HG03175 (cell line): ENCODE measurements at regions not wholly inside any gene's neighbourhood (a gene's known extent, or its start where the extent isn't known, plus 50 kb on each side); places are given as distances from the start of the nearest gene placed in this dataset.

ENCODE experiments used
- ATAC-seq: cut with Tn5 transposase; IDR thresholded peaks from one replicate; pipeline ENCODE4 v1.9.1; 2021; ENCODE audit warnings: mild to moderate bottlenecking, moderate library complexity; ENCODE audit not compliant: unreplicated experiment

DNA sequence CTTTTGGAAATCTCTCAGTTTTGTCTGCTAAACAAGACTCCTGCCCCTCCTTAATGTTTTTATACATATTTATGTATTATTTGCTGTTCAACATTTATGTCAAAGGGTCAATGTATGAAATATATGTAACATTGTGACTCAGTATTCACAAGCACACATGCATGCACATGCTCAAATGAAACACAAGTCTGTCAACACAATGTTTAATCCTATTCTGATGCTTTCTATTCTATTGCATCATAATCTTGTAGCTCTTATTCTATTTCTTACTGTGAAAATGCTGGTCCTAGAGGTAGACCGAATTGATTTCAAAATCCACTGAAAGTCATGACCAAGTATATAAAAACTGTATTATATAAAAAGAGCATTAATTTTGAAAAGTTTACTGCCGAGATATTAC is 1463.3 kb downstream of the C4orf33 start:
- ATAC-seq, result no peak

DNA sequence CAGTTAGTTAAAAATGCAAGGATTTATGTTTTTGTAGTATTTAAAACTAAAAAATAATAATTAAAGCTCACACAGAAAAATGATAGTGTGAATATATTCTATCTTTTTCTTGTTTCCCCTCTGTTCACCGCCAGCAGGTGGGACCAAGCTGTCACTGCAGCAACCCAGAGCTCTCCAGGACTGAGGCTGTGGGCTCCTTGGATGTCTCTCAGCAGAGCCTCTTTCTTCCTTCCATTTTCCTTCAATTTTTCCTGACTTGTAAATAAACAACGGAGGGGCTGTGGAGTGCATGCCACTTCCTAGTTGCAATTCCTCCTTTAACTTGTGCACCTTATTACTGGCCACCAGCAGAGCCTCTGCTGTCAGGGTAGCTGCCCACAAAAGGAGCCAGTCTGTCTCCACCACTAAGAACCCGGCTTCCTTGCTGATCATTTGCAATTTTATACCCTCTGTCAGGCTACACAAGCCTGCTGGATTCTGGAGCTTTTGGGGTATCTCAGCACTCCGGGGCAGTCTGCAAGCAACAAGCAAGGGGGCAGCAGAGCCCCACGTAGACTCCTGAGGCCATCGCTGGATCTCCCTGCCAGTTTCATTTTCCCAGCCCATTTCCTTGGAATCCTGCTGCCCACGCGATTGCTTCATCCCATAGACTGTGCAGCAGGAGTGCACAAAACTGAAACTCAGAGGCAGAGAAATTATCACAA is 1467.4 kb downstream of the C4orf33 start:
- ATAC-seq, result no peak

DNA sequence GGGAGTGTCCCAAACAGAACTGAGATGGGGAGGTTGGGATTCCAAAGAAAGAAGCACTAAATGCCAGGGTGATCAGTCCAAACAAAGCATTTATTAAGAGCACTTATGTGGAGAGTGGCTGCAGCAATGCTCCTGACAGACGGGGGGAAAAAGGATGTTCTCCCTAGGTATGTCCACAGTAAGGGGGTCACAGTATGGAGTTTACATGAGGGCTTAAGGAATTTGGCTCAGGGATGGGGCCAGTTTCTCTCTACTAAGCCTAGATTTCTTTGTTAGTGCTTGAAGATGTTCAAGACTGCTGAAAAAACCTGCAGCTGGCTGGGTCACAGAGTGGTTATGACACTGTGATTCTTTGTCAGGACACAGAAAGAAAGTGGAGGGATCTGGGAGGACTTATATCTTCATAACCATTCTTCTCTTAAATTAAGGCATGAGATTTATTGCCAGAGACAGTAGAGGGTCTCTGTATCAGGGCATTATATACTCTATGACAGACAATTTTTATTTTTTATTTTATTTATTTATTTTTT is 1468.0 kb downstream of the C4orf33 start:
- no peak for ATAC-seq

DNA sequence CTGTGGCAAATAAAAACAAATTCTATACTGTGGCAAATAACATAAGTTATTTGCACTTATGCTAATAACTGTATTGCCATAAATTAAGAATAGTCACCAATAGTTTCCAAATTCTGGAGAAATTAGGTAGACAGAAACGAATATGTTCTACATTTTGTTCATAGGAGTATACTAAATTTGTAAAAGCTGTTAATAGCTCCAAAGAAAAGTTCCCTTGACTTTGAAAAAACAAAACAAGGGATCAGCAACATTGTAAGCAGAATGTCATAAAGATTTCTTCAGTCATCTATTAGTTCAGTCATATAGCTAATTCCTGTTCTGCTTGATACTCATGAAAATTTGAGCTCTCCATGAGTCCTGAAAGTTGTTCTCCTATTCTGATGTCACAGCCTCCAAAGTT is 1472.8 kb downstream of the C4orf33 start:
- ATAC-seq, result no peak

DNA sequence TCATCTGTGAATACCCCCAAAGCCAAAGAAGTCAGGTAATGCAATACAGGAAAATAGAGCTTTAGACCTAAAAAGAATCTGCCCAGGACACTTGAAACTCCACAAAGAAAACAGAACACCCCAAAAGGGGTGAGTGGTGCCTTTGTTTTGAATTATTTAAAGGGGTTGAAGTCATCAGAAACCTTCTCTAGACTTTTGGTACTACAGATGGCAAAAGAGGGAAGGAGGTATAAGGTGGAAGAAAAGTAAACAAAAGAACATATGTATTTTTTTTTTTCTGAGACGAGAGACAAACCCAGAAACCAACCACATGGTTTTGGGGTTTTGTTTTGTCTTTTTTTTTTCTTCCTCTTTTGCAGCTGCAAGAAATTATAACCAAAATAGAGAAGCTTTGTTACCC is 1477.8 kb downstream of the C4orf33 start:
- no peak for ATAC-seq

DNA sequence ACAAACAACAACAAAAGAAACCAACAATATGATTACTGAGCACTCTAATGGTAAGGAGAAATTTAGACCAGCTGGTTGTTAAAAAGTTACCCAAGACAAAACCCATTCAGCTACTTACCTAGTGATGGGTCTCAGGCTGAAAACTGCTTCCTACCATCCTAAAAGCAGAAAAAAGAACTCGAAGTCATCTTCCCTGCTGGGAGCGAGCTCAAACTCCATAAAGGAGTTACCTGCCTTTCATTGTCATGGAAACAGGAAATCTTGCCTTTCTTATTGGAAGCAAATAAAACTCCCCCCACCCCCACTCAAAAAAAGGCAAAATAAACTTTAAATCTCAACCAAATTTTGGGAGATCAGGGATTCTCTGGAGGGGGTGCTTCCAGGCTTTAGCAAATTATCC is 1478.3 kb downstream of the C4orf33 start:
- no peak for ATAC-seq

DNA sequence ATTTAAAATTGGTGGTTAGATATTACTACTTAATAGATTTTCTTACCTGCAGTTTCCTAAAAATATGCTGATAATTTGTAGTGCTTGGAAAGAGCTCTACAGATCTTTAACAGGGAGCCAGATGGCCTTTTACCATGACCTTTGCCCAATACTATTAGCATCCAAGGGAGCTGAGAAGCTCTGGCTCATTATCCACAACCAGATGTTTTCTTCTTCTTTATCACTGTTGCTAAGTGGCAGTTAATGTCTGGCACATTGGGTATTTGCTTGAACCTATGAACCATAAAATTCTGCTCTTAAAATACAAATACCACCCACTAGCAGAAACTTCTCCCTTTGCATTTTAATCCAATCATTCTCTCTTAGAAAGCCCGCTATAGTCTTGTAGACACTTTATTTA is 1480.3 kb downstream of the C4orf33 start:
- ATAC-seq, result no peak

DNA sequence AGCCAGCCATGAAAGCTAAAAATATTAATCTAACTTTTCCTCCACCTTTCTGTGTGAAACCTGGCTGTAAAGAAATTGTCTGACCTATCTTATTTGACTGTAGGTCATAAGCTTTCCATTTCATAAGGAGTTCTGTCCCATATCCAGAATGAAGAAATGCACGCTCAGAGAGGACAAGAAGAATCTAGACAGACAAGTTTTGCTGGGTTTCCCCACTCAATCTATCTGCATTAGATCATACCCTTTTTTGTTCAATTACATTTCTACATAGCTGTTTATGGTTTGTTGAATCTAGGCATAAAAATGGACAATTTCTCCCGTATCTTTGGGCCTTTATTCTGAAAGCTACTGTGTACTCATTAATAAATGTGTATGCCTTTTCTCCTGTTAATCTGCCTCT is 1495.1 kb downstream of the C4orf33 start:
- ATAC-seq, result no peak

DNA sequence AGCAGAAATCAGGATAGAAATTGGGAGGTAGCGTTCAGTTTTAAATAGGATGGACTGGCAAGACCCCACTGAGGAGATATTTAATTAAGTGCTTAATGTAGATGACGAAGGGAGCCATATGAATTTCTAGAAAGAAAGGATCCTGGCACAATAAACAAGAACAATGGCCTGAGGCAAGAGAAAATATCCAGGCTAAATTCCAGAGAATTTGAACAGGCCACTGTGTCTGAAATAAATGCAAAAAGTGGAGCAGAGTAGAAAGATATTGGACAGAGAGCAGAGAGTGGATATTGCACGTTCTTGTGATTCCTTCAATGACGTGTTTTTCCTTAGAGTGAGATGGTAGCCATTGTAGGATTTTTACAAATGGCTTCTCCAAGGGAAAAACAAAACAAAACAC is 1504.8 kb downstream of the C4orf33 start:
- ATAC-seq, result no peak

DNA sequence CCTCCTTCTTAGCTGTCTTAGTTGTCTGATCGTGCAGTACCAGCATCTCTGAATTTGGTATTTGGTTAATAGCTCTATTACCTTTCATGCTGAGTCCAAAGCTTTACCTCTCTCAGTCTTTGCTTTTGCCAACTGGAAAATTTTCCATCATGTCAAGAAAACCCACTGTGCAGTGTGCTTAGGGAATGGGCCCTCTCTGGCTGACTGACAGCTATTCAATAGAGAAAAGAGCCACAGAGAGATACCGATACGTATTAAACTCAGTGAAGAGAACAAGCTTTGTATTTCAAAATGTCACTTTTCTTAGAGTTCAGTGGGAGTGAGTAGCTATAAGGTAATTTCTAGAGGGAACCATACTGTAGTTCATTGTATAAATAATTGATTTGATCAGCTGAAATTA is 1507.1 kb downstream of the C4orf33 start:
- ATAC-seq, result no peak

DNA sequence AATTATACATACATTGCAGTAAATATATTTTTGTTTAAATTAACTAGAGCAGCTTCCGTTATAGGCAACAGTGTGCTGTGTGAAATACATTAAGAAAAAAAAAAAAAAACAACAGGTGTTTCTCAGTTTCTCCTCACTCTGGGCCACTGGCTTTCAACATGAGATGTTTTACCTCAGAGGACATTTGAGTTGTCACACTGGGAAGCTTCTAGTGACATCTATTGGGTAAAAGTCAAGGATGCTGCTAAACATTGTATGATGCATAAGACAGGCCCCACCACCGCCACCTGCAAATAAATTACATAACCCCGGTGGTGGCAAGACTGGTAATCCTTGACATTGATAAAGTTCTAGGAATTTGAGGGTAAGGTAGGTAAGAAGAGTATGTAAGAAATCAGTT is 1512.2 kb downstream of the C4orf33 start:
- ATAC-seq, result no peak

DNA sequence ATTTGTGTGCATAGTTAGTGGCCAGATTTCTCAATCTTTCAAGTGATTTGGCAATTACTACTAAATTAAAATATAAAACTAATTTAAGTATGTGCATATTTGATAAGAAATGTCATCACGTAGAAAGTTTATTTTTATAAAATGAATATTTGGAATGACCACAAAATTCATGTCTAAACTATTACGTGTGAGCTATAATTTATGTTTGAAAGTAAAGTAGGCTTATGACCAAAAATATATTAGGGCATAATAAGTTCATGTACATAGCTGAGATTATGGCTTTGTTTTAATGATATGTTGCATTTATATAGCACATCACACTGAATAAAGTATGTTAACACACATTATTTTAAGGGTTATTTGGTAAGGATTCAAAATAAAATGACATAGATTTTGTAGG is 1532.6 kb downstream of the C4orf33 start:
- no peak for ATAC-seq

DNA sequence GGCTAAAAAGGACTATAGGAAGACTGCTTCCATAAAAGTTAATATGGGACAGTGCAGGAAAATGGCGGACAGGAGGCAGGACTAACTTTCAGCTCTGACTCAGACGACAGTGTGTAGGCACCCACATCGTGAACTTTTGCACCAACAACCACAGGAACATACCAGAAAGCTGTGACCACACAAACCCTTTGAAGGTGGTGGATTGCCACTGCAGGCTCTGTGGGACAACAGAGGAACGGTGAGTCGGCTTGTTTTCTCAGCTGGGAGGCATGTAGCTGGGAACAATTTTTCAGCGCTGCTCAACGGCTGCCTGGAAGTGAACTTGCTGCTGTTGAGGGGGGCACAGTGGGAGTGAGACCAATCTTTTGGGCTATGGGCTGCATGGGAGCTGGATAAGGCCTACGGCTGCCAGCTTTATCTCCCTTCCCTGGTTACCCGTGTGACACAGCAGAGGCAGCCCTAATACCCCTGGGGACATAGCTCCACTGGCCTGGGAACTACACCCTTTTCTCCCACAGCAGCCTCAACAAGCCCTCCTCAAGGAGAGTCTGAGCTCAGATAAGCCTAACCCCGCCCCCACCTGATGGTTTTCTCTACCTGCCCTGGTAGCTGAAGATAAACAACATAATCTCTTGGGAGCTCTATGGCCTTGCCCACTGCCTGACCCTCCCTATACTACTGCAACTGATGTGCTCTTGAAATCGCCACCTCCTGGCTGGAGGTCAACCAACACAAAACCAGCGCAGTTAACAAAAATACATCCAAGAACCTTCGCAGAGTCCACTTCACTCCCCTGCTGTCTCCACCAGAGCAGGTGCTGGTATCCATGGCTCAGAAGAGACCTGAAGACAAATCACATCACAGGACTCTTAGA is 1537.0 kb downstream of the C4orf33 start:
- ATAC-seq, result no peak

DNA sequence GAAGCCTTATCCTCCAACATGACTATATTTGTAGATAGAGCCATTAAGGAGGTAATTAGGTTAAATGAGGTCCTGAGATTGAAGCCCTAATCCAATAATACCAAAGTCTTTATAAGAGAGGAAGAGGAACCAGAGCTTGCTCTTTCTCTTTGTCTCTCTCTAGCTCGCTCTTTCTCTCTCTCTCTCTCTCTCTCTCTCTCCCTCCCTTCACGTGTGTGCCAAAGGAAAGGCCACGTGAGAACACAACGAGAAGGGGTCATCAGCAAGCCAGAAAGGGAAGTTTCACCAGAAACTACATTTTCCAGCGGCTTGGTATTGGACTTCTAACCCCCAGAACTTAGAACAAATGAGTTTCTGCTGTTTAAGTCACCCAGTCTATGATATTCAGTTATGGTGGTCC is 1540.5 kb downstream of the C4orf33 start:
- ATAC-seq, result no peak

DNA sequence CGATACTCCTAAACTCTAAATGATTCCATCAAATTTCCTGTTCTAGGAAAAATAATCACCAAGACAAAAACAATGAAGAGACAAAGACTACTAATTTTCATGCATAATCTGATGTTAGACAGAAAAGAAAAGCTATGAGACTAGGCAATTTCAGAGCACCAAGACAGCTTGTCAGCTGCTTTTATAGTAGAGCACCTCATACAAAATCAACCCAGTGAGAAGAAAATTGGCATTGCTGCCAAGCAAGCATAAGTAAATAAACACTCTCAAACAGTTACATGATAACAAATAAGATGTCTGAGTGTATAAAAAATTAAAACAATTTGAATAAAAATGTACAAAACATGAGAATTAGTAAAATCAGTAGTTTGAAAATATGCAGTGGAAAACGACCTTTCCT is 1544.6 kb downstream of the C4orf33 start:
- ATAC-seq, result no peak

DNA sequence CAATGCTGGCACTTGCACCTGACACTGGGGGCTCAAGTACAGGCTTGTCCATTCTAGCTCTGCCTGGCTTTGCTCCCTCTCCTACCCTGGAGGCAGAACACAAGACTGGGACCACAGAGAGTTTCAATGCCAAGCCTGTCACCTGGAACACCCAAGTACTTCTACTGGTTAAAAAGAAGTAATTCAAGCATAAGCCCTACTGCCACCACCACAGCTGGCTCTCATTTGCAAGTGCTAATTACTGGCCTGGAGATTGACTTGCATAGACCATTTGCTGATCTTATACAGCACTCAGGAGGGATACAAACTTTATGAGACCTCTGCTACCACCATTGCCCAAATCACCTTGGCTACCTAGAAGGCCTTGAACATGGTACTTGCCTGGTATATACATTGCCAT is 1550.9 kb downstream of the C4orf33 start:
- ATAC-seq, result no peak

DNA sequence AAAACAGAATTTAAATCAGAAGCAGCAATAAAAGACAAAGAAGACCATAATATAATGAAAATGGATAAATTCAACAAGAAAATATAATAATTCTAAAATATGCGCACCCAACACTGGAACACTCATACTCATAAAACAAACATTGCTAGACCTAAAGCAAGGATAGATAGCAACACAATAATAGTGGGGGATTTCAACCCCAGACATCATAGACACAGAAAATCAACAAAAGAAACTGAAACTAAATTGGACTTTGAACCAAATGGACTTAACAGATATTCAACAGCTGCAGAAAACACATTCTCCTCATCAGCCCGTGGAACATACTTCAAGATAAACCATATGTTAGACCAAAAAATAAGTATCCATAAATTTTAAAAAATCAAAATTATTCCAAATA is 1552.6 kb downstream of the C4orf33 start:
- ATAC-seq, result no peak

DNA sequence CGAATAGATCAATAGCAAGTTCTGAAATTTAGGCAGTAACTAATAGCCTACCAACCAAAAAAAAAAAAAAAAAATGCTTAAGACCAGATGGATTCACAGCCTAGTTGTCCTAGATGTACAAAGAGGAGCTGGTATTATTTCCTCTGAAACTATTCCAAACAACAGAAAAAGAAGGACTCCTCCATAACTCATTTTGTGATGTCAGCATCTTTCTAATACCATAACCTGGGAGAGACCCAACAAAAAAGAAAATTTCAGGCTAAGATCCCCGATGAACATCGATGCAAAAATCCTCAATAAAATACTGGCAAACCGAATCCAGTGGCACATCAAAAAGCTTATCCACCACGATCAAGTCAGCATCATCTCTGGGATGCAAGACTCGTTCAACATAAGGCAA is 1557.9 kb downstream of the C4orf33 start:
- ATAC-seq, result no peak

DNA sequence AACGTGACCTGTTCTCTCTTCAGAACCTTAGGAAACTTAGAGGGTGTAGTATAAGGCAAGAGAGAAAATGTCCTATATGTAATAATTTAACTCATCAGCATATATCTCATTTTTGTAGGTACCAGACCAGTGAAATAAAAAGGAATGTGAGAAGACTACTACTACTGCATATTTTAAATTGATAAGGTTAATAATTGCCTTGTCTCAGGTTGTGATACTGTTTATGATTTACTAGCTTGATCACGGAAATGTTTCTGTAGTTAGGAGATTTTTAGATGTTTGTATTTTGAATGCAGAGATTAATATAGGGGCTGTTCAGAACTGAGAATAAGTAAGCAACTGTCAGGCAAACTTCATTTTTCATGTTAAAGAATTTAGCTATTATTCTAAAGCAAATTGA is 1563.4 kb downstream of the C4orf33 start:
- ATAC-seq, result no peak

DNA sequence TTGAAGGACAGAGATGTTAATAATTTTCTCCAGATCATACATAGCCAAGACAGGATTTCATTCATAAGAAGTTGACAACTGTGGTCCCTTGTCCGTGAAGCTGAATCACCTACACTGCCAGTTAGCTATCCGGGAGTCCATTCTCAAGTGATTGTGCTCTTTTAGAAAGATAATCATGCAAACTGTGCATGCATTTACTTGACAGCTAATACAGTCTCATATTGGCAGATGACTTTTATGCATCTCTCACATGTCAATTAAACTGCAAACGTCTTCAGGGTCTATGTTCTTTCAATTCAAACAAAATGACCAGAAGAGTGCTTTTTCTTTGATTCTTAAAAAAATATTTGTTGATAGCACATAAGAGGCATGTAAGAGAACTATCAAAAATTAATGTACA is 1572.9 kb downstream of the C4orf33 start:
- ATAC-seq, result no peak

DNA sequence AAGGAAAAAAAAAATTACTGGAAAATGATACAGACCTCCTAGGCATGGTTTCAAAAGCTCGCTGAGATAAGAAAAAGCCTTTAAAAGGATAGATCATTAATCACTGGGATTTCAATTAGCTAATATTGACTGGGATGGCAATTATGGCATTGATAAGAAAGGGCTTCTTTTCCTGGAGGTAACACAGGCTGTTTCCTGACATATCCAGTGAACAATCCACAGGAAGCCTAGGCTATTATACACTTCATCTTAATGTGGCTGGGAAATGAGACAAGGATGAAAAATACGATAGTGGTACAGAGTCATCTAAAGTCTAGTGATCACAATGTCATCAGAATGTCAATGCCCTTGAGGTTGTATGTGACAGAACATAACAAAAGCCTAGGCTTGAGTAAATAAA is 1579.3 kb downstream of the C4orf33 start:
- no peak for ATAC-seq

DNA sequence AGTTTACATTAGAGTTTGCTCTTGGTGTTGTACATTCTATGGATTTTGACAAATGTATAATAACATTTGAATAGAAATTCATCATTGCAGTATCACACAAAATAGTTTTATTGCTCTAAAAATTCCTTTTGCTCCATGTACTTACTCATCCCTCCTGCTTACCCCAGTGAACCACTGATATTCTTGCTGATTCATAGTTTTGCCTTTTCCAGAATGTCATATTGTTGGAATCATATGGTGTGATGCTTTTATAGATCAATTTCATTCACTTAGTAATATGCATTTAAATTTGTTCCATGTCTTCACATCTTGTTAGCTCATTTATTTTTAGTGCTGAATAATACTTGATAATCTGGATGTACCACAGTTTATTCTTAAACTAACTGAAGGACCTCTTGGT is 1593.2 kb downstream of the C4orf33 start:
- no peak for ATAC-seq
